Myocyte (in vitro differentiated cells): ENCODE measurements at regions not wholly inside any gene's neighbourhood (a gene's known extent, or its start where the extent isn't known, plus 50 kb on each side); places are given as distances from the start of the nearest gene placed in this dataset.
"Not testable (repeated sequence)": the region's sequence is repeated elsewhere in the genome, so short reads cannot be mapped to it uniquely, and the experiment has no call there.

Source experiments
- DNase-seq: peaks from one replicate; pipeline ENCODE4 v3.0.0-alpha.2; 2012; ENCODE audit warnings: low read depth

GRCh38 chr10:36765782-36766414 is 359.5 kb upstream of the ANKRD30A start:
- DNase-seq = no peak

DNA sequence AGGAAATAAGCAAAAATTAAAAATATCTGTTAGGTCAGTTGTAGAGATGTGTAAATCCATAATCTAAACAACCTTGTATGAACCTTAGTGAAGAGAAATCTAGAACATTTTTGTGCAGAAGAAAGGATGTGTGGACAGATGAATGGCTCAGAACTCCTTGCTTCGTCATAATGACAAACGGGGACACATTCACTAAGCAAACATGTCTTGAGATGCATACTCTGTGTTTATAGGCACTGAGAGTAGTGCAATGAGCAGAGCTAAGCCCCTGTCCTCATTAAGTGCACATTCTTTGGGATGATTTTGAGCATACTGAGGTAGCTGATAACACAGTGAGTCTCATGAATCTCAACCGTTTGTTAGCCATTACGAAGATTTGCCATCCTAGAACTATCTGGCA is 360.6 kb upstream of the ANKRD30A start:
- no peak for DNase-seq

GRCh38 chr10:36761121-36761520 is 364.3 kb upstream of the ANKRD30A start:
- DNase-seq = no peak

DNA sequence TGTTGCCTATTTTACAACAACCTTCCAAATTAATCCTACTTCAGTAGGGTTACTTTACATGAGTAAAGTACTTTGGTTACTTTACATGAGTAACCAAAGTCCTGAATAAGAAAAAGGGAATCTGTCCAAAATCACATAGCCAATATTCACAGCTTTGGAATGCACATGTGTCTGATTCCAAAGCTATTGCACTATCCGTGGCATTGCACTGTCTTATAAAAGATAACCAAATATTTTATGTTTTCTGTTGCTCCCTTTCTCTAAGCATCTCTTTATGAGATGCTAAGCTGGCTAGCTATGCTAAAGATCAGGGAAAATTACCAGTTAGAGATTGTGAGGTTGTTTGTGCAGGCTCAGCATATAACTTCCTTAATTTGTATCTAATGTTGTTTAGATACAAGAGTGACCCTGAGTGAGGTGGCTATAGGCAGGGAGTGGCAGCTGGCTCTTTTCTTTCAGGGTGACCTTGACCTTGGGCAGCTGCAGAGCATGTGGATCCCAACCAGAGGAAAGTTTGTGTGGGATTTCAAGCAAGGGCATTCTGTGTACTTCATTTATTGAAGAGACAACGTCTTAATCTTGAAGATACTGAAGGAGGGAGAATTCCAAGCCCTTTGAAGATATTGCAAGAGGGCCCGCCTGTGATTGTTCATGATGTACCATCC is 366.1 kb upstream of the ANKRD30A start:
- DNase-seq = peak; percentile 56

- DNase-seq = no peak
Observed at GRCh38 chr10:36748128-36748871, 377.1 kb upstream of the ANKRD30A start.

GRCh38 chr10:36739884-36740445 is 385.4 kb upstream of the ANKRD30A start:
- no peak for DNase-seq

DNA sequence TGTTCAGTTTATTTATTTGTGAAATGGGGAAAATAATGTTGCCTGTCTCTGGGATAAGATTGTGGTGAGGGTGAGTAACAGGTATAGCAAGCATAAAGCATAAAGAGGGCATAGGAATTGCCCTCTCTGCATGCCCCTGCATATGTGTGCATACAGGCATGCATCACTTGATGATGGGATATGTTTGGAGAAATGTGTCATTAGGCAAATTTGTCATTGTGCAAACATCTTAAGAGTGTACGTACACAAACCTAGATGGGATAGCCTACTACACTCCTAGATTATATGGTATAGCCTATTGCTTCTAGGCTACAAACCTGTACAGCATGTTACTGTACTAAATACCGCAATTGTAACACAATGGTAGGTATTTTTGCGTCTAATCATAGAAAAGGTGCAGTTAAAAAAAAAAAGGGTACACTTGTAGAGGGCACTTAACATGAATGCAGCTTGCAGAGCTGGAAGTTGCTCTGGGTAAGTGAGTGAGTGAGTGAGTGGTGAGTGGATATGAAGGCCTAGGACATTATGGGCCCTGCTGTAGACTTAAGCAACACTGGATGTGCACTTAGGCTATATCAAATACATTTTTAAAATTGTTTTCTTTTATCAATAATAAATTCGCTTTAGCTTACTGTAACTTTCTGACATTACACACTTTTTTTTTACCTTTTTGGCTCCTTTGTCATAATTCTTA is 386.5 kb upstream of the ANKRD30A start:
- no peak for DNase-seq

GRCh38 chr10:36736311-36736710 is 389.1 kb upstream of the ANKRD30A start:
- no peak for DNase-seq

- not testable (repeated sequence) for DNase-seq
Observed at GRCh38 chr10:36734590-36734989, 390.8 kb upstream of the ANKRD30A start.

DNA sequence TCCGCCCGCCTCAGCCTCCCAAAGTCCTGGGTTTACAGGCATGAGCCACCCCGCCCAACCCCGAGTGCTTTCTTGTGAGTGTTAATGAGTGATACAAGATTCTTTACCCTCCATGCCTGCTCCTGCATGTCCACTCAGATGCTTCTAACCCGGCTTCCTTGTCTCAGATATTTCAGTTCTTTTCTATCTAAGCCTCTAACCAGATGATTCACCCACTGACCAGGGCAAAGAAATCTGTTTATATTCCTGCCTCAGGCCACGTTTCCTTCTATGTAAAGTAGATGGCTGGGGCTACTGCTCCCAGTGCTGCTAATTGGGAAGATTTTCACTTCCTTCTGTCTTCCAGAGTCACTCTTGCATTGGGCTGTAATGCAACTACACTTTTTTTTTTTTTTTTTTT is 395.1 kb upstream of the ANKRD30A start:
- DNase-seq = no peak

DNA sequence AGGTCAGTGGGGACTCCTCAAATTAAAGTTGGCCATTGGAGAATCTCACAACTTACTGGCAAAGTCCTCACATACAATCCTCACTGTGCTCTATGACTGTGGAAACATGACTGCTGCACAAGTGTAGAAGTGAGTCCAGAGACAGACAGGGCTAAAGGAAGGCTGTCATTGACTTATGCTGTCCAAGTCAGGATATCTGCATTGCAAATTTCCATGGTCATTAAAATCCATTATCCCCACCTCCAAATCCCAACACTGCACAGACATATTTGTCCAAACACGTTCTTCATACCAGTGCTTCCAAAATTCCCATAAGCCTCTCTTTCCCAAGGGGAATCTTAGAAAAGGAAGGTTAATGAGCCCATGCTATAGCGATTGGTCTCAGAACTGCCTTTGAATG is 396.8 kb upstream of the ANKRD30A start:
- no peak for DNase-seq

DNA sequence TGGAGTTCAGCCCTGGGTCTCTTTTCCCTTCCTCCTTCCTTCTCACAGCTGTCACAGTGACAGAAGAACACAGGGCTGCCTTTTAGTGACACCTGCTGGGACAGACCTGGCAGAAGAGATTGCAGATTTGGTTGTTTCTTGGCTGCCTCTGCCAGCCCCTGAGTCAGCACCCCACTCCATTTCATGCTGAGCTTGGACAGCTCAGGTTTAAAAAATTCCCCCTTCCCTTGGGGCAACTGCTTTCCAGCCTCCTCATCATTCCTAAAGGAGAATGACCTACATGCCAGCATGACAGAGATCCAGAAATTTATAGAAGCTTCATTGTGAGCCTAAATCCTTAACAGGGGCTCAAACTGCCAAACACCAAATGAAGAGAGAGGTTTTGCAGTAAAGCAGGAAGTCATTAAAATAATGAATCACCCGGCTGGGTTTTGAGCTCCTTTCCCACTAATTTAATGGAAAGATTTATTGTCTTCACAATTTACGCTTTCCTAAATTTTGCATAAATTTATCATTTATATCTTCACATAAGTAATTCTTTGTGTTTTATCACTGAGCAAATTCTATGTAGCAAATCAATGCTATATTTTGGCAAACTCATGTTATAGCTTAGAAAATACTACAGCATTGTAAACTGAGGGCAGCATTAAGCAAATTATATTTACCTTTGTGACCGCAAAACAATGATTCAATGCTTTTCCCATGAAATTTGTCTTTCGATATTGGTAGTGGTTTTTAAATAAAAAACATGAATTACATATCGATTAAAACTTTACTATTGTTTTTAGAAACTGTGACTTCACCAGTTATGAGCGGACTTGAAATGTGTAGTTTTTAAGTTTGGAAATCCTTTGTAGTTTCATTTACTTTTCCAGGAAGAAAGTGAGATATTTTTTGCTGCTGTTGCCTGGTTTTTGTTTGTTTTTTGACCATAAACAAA is 399.5 kb upstream of the ANKRD30A start:
- peak; percentile 92 for DNase-seq

- no peak for DNase-seq
Observed at GRCh38 chr10:36722777-36723176, 402.6 kb upstream of the ANKRD30A start.

GRCh38 chr10:36721871-36722270 is 403.5 kb upstream of the ANKRD30A start:
- no peak for DNase-seq

DNA sequence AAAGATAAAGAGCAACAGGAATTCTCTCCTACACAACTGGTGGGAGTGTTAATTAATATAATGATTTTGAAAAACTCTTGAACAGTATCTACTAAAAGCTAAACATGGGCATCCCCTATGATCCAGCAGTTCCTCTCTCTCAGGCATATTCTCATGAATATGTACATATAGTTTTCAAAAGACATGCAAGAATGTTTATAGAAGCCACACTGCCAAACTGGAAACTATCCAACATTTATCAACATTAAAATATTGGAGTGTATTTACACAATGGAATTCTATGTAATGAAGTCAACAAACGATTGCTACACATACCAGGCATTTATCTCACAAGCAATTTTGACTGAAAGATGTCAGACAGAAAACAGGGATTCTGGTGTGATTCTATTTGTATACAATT is 404.5 kb upstream of the ANKRD30A start:
- DNase-seq = no peak

DNA sequence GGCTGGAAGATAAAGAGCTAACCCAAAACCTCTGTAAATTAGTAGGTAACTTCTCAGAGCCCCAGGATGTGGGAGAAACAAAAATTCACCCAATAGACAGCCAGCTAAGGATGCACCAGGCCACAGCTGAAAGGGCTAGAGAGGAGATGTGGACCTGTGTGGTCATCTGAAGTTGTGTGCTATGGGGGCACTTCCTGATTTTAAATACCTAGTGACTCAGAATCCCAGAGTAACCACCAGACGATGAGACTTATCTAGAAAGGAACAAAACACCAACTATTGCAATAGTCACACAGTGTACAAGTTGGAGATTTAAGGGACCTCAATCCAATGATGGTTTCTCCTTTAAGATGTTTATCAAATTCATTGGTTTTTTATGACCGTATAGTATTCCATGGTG is 408.3 kb upstream of the ANKRD30A start:
- no peak for DNase-seq

DNA sequence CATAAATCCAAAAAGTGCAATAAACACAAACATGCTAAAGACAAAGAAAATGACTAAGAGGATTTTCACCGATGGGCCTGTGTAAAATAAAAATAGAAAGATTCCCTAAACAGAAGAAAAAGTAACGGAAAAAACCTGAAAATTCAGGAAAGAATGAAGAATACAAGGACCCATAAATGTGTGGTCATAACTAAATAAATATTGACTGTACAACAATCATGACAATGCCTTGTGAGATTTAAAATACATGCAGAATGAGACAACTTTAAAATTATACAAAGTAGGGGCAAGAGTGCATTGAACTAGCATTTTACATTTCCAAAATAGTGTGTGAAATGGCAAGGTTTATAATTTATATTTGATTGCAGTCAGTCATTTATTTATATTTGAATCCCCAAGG is 409.1 kb upstream of the ANKRD30A start:
- DNase-seq = no peak

DNA sequence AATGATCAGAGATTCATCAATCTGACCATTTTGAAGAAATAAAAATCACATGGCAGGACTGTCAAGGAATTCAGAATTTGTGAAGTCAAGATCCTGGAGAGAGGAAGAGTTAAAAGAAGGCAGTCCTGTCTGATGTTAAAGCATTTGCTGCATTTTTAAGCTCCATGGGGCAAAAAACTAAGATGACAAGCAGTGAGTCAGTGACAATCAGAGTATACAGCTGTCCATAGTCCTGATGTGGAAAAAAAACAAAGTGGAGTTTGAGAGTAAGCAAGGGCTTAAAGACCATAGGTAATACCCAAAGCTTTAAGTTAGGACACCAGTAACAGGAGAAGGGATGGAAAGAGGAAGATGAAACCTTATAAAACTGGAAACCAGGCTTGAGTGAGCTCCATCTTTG is 412.7 kb upstream of the ANKRD30A start:
- no peak for DNase-seq

GRCh38 chr10:36711361-36711760 is 414.0 kb upstream of the ANKRD30A start:
- no peak for DNase-seq

DNA sequence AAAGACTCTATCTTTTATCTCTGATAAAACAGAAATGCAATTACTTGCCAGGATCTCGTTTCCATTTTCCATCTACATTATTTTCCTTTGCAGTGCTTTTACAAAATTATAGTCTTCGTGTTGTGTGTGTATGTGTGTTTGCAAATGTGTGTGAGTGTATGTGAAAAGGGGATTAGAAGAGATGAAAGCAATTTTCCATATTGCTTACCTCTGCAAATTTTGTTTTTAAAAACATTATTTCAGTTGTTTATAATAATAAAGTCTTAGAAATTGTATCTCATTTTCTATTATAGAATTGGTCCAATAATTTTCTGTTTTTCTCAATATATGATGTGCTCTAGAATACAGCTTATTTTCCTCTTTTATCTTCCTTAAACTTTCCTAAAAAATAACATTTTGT is 421.3 kb upstream of the ANKRD30A start:
- no peak for DNase-seq

DNA sequence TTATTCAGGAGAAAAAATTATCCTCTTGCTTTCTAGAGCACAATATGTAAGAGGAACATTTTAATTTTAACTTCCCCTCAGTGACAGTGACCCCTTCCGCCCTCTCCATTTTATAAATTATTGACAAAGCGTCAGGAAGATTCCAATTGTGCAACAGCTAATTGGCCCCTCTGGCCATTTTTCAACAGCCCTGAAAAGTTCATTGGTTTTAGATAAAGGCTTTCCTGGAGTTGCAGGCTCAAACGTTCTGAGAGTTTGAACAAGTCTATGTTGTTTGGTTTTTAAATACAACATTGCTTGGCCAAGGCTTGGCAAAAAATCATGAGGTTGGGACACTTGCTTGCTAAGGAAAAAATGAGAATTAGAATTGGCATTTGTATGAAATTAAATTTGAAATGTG is 422.2 kb upstream of the ANKRD30A start:
- DNase-seq = no peak
